Parathyroid adenoma (tissue), 2 donors: ENCODE measurements at regions not wholly inside any gene's neighbourhood (a gene's known extent, or its start where the extent isn't known, plus 50 kb on each side); places are given as distances from the start of the nearest gene placed in this dataset.

ENCODE experiments used
- H2AFZ ChIP-seq: fragments of 300-600 bp; sonication (generic); one replicate; pipeline ENCODE4 v1.7.0; 2017; ENCODE audit warnings: antibody characterized with exemption, mild to moderate bottlenecking
- H3K27ac ChIP-seq: fragments of 300-600 bp; sonication (generic); one replicate; pipeline ENCODE4 v1.7.0; 2017
- H3K27me3 ChIP-seq: fragments of 300-600 bp; sonication (generic); one replicate; pipeline ENCODE4 v1.7.0; 2017; ENCODE audit warnings: low read length; ENCODE audit not compliant: control insufficient read depth, insufficient read depth
- H3K36me3 ChIP-seq: fragments of 300-600 bp; sonication (generic); one replicate; pipeline ENCODE4 v1.7.0; 2017; ENCODE audit warnings: low read length; ENCODE audit not compliant: control insufficient read depth, insufficient read depth
- H3K4me1 ChIP-seq: fragments of 300-600 bp; sonication (generic); one replicate; pipeline ENCODE4 v1.7.0; 2017; ENCODE audit warnings: control low read depth
- H3K4me2 ChIP-seq: fragments of 300-600 bp; sonication (generic); one replicate; pipeline ENCODE4 v1.7.0; 2017; ENCODE audit warnings: low read length
- H3K4me3 ChIP-seq: fragments of 300-600 bp; sonication (generic); one replicate; pipeline ENCODE4 v1.7.0; 2017; ENCODE audit warnings: low read depth, low read length
- H3K79me2 ChIP-seq: fragments of 300-600 bp; sonication (generic); one replicate; pipeline ENCODE4 v1.7.0; 2017; ENCODE audit warnings: control low read depth
- H3K9ac ChIP-seq: fragments of 300-600 bp; sonication (generic); one replicate; pipeline ENCODE4 v1.7.0; 2017; ENCODE audit warnings: mild to moderate bottlenecking
- H3K9me3 ChIP-seq: fragments of 300-600 bp; sonication (generic); one replicate; pipeline ENCODE4 v1.7.0; 2017; ENCODE audit warnings: low read length; ENCODE audit not compliant: control insufficient read depth
- TF ChIP-seq, protein P1 (sequence below): fragments of 300-600 bp; sonication (generic); IDR thresholded peaks from one replicate; pipeline ENCODE4 v1.7.0; 2017; ENCODE audit warnings: antibody characterized with exemption, mild to moderate bottlenecking
- donor health status: primary hyperparathyroidism.

DNA sequence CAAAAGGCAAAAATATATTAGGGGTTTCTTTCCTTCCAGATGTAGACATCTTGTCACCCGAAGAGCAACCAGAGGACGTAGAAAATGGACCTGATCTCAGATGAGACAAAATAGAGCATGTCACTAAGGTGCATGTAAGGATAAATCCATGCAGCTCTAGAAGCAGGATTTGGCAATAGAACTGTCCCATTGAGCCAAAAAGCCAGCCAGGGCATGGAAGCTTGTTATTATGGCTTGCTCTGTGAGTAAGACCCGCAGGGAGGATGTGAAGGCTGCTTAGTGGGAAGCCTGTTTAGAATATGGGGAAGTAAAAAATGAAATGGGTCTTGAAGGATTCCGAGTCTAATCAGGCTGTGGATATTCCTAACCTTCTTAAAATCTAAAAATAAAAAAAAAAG is 165.6 kb upstream of the MPDZ start:
- Histone ChIP-seq H3K4me3 (no peak overlapping the region), H3K36me3 (no peaks in the 10 kb centered on the region), H3K9ac (no peak overlapping the region), H3K27ac (no peak overlapping the region), H2AFZ (no peak overlapping the region), H3K27me3 (no peaks in the 10 kb centered on the region), H3K9me3 (no peaks in the 10 kb centered on the region), H3K79me2 (no peaks in the 10 kb centered on the region), H3K4me1 (no peaks in the 10 kb centered on the region), H3K4me2 (no peak overlapping the region)
- TF ChIP-seq, protein P1, sequence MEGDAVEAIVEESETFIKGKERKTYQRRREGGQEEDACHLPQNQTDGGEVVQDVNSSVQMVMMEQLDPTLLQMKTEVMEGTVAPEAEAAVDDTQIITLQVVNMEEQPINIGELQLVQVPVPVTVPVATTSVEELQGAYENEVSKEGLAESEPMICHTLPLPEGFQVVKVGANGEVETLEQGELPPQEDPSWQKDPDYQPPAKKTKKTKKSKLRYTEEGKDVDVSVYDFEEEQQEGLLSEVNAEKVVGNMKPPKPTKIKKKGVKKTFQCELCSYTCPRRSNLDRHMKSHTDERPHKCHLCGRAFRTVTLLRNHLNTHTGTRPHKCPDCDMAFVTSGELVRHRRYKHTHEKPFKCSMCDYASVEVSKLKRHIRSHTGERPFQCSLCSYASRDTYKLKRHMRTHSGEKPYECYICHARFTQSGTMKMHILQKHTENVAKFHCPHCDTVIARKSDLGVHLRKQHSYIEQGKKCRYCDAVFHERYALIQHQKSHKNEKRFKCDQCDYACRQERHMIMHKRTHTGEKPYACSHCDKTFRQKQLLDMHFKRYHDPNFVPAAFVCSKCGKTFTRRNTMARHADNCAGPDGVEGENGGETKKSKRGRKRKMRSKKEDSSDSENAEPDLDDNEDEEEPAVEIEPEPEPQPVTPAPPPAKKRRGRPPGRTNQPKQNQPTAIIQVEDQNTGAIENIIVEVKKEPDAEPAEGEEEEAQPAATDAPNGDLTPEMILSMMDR: no peak

DNA sequence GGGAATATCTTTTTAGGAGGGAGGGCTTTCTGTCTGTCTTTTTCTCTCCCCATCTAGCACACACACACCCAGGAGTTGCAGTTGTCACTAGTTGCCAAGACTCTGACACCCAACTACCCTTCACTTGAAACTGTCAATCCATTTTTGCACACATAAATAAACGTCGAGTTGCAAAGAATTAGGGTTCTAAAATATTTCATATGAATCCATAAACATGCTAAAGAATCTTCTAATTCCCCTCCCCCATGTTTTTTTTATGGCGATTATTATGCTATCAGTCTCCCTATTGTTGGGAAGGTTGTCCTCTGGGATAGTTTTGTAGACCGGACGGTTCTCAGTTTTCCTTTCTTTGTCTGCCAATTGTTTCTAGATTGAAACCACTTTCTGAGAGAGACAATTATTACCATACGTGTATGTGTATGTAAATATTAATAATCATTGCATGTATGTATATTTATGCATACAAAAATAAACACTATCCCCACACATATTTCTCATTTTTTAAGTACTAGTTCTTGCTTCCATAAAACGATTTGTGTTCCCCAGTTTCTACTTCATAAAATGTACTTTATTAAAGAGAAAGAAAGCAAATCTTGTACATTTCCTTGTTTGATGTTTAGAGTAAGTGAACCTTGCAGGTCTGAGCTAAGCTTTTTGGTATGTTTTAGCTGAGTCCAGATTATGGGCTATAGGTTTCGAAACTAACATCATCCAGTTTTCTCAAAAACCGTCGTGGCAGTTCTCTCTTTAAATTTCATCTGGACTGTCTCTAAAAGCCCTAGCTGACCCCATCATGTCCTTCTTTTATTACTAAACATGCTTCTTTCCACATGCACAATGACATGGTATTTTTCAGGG is 165.0 kb upstream of the MPDZ start:
- no peak overlapping the region for H3K27ac ChIP-seq

DNA sequence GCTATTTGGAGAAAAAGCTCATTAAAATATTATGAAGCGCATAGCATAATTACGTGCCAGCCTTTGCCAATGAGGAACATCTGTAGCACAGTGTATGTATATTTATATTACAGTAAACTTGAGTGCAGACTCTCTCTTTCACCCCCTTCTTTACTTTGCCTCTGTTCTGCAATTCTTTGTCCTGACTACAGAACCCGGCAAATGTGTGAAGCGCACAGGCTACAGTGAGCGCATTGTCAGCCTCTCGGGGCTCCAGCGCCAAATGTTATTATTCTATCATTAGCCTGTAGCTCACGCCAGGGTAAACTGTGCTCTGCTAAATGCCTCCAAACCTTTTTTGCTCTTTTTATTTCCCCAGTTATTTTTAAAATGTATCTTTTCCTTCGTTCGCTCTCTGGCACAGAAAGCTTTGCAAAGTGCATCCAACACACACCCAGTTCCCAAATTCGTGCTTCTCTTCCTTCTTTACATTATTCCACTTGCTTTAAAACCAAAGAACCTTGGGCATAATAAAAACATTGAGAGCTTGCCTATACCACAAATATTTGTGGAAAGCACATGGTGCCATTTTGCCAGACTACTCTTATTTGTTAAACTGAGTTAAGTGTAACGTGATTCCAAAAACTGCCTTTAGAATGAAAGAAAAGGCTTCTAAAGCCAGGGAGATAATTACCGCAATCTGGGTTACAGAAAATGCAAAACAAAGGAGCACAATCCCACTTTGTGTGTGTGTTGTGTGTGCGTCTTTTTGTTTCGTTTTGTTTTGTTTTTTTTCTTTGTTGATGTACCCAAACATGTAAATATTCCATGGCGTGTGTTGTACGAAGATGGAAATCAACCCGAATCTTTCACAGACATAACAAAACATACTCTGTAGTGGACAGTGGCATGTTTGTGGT is 164.1 kb upstream of the MPDZ start:
- Histone ChIP-seq H3K79me2 (no peaks in the 10 kb centered on the region), H3K9ac (no peak overlapping the region), H3K36me3 (no peaks in the 10 kb centered on the region), H2AFZ (no peak overlapping the region), H3K9me3 (no peaks in the 10 kb centered on the region), H3K4me1 (no peaks in the 10 kb centered on the region), H3K4me3 (no peak overlapping the region), H3K27ac (no peak overlapping the region), H3K27me3 (no peaks in the 10 kb centered on the region), H3K4me2 (peak overlapping the region; percentile 9)
- TF ChIP-seq, protein P1: no peak

More for the DNA sequence above, 165.0 kb upstream of the MPDZ start:
- peak overlapping the region; percentile 9 for H3K4me2 ChIP-seq
- H3K79me2 ChIP-seq: no peaks in the 10 kb centered on the region
- H2AFZ ChIP-seq: no peak overlapping the region
- H3K36me3 ChIP-seq: no peaks in the 10 kb centered on the region
- TF ChIP-seq, protein P1: no peak
- no peaks in the 10 kb centered on the region for H3K4me1 ChIP-seq
- H3K27me3 ChIP-seq: no peaks in the 10 kb centered on the region
- no peak overlapping the region for H3K4me3 ChIP-seq
- H3K9me3 ChIP-seq: no peaks in the 10 kb centered on the region
- H3K9ac ChIP-seq: no peak overlapping the region

DNA sequence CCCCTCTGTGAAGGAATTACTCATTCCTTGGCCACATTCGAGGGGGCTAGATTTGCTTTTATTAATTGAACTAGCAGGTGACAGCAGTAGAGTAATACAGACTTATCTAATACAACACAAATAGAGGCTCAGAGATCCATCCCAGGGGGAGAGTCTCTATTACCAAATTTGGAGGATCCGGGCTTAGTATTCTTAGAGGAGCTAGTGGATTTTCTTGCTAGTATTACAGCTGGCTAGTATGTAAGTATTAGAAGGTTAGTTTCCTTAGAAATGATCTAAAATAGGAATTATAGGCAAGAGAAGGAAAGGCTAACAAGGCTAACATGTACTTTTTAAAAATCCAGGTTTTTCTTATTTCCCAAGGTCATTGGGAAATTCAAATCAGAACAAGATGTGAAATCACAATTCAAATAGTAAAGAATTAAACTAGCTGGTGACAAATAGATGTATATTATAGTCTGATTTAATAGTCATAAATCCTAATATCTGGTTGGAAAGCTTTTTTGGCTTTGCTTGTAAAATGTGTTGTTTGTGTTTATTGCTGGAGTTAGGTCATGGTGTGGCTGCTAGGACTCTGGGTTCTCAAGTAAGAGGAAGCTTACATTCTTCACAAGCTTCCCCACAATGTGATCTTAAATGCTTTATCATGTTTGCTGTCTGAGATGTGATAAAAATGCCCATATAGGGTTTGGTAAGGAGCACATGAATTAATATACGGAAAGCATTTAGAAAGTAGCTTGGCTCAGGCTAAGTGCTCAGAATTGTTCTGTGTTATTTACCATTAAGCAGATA is 160.4 kb upstream of the MPDZ start:
- Histone ChIP-seq H3K27ac (no peak overlapping the region), H3K9ac (no peak overlapping the region), H3K4me3 (no peak overlapping the region), H3K4me2 (no peak overlapping the region), H3K27me3 (no peaks in the 10 kb centered on the region), H3K9me3 (no peaks in the 10 kb centered on the region), H3K79me2 (no peaks in the 10 kb centered on the region), H3K4me1 (no peaks in the 10 kb centered on the region), H2AFZ (no peak overlapping the region), H3K36me3 (no peaks in the 10 kb centered on the region)
- TF ChIP-seq, protein P1: no peak
